ENCODE measurements at regions not wholly inside any gene's neighbourhood (a gene's known extent, or its start where the extent isn't known, plus 50 kb on each side); places are given as distances from the start of the nearest gene placed in this dataset.

GRCh38 chr6:168216117-168216516 lies 103.5 kb downstream of the DACT2 start:
- no peak for DNase-seq (ENCODE audit: low read depth in 6 of 9, low spot score in 9 of 9)
- Histone ChIP-seq H3K27me3 (ENCODE audit: control insufficient read depth in 2 of 2, insufficient read depth in 1 of 2, low read length in 1 of 2) (peaks cover 0 to 3% of the 10 kb centered on the region in 2 donors), H3K4me1 (ENCODE audit: control insufficient read depth in 2 of 2, insufficient read depth in 2 of 2, low read length in 2 of 2) (no peaks in the 10 kb centered on the region), H3K4me3 (ENCODE audit: low read length in 2 of 2) (no peak overlapping the region), H3K27ac (ENCODE audit: low read depth in 1 of 2, low read length in 1 of 2) (no peak overlapping the region), H3K36me3 (ENCODE audit: control insufficient read depth in 2 of 2, insufficient read depth in 2 of 2, low read length in 1 of 2) (no peaks in the 10 kb centered on the region), H3K9me3 (ENCODE audit: control insufficient read depth in 2 of 2, insufficient read depth in 1 of 2, low read length in 1 of 2) (no peaks in the 10 kb centered on the region)
- 56% methylated on average over 6 of the region's 6 CpGs for WGBS

- Histone ChIP-seq H3K9me3 (ENCODE audit: control insufficient read depth in 2 of 2, insufficient read depth in 1 of 2, low read length in 1 of 2) (no peaks in the 10 kb centered on the region), H3K36me3 (ENCODE audit: control insufficient read depth in 2 of 2, insufficient read depth in 2 of 2, low read length in 1 of 2) (no peaks in the 10 kb centered on the region), H3K27me3 (ENCODE audit: control insufficient read depth in 2 of 2, insufficient read depth in 1 of 2, low read length in 1 of 2) (peaks cover 0 to 3% of the 10 kb centered on the region in 2 donors), H3K4me1 (ENCODE audit: control insufficient read depth in 2 of 2, insufficient read depth in 2 of 2, low read length in 2 of 2) (no peaks in the 10 kb centered on the region), H3K27ac (ENCODE audit: low read depth in 1 of 2, low read length in 1 of 2) (no peak overlapping the region), H3K4me3 (ENCODE audit: low read length in 2 of 2) (no peak overlapping the region)
- no peak for DNase-seq (ENCODE audit: low read depth in 6 of 9, low spot score in 9 of 9)
- WGBS = 89% methylated on average over 23 of the region's 23 CpGs
Observed at GRCh38 chr6:168215121-168215808, 104.3 kb downstream of the DACT2 start.

GRCh38 chr6:168214586-168215104 lies 104.9 kb downstream of the DACT2 start:
- Histone ChIP-seq H3K36me3 (ENCODE audit: control insufficient read depth in 2 of 2, insufficient read depth in 2 of 2, low read length in 1 of 2) (no peaks in the 10 kb centered on the region), H3K27ac (ENCODE audit: low read depth in 1 of 2, low read length in 1 of 2) (no peak overlapping the region), H3K27me3 (ENCODE audit: control insufficient read depth in 2 of 2, insufficient read depth in 1 of 2, low read length in 1 of 2) (peaks cover 0 to 3% of the 10 kb centered on the region in 2 donors), H3K4me1 (ENCODE audit: control insufficient read depth in 2 of 2, insufficient read depth in 2 of 2, low read length in 2 of 2) (no peaks in the 10 kb centered on the region), H3K9me3 (ENCODE audit: control insufficient read depth in 2 of 2, insufficient read depth in 1 of 2, low read length in 1 of 2) (no peaks in the 10 kb centered on the region), H3K4me3 (ENCODE audit: low read length in 2 of 2) (no peak overlapping the region)
- WGBS = 88% methylated on average over 17 of the region's 17 CpGs
- DNase-seq (ENCODE audit: low read depth in 6 of 9, low spot score in 9 of 9) = no peak

- DNase-seq (ENCODE audit: low read depth in 6 of 9, low spot score in 9 of 9) = no peak
- Histone ChIP-seq H3K4me3 (ENCODE audit: low read length in 2 of 2) (no peak overlapping the region), H3K9me3 (ENCODE audit: control insufficient read depth in 2 of 2, insufficient read depth in 1 of 2, low read length in 1 of 2) (no peaks in the 10 kb centered on the region), H3K36me3 (ENCODE audit: control insufficient read depth in 2 of 2, insufficient read depth in 2 of 2, low read length in 1 of 2) (no peaks in the 10 kb centered on the region), H3K4me1 (ENCODE audit: control insufficient read depth in 2 of 2, insufficient read depth in 2 of 2, low read length in 2 of 2) (no peaks in the 10 kb centered on the region), H3K27me3 (ENCODE audit: control insufficient read depth in 2 of 2, insufficient read depth in 1 of 2, low read length in 1 of 2) (peaks cover 0 to 3% of the 10 kb centered on the region in 2 donors), H3K27ac (ENCODE audit: low read depth in 1 of 2, low read length in 1 of 2) (no peak overlapping the region)
- 94% methylated on average over 16 of the region's 16 CpGs for WGBS
Observed at GRCh38 chr6:168213121-168213524, 106.5 kb downstream of the DACT2 start.

GRCh38 chr6:168212362-168212761 lies 107.2 kb downstream of the DACT2 start:
- 96% methylated on average over 22 of the region's 22 CpGs for WGBS
- no peak for DNase-seq (ENCODE audit: low read depth in 6 of 9, low spot score in 9 of 9)
- no peak overlapping the region for H3K4me3 ChIP-seq (ENCODE audit: low read length in 2 of 2)
- H3K9me3 ChIP-seq (ENCODE audit: control insufficient read depth in 2 of 2, insufficient read depth in 1 of 2, low read length in 1 of 2) = no peaks in the 10 kb centered on the region
- no peak overlapping the region for H3K27ac ChIP-seq (ENCODE audit: low read depth in 1 of 2, low read length in 1 of 2)
- no peaks in the 10 kb centered on the region for H3K4me1 ChIP-seq (ENCODE audit: control insufficient read depth in 2 of 2, insufficient read depth in 2 of 2, low read length in 2 of 2)
- H3K36me3 ChIP-seq (ENCODE audit: control insufficient read depth in 2 of 2, insufficient read depth in 2 of 2, low read length in 1 of 2) = no peaks in the 10 kb centered on the region
- H3K27me3 ChIP-seq (ENCODE audit: control insufficient read depth in 2 of 2, insufficient read depth in 1 of 2, low read length in 1 of 2) = peaks cover 0 to 2% of the 10 kb centered on the region in 2 donors

- H3K4me3 ChIP-seq (ENCODE audit: low read length in 2 of 2) = no peak overlapping the region
- no peaks in the 10 kb centered on the region for H3K27me3 ChIP-seq (ENCODE audit: control insufficient read depth in 2 of 2, insufficient read depth in 1 of 2, low read length in 1 of 2)
- H3K27ac ChIP-seq (ENCODE audit: low read depth in 1 of 2, low read length in 1 of 2) = no peak overlapping the region
- H3K9me3 ChIP-seq (ENCODE audit: control insufficient read depth in 2 of 2, insufficient read depth in 1 of 2, low read length in 1 of 2) = no peaks in the 10 kb centered on the region
- no peaks in the 10 kb centered on the region for H3K4me1 ChIP-seq (ENCODE audit: control insufficient read depth in 2 of 2, insufficient read depth in 2 of 2, low read length in 2 of 2)
- no peaks in the 10 kb centered on the region for H3K36me3 ChIP-seq (ENCODE audit: control insufficient read depth in 2 of 2, insufficient read depth in 2 of 2, low read length in 1 of 2)
- 94% methylated on average over 7 of the region's 7 CpGs for WGBS
- no peak for DNase-seq (ENCODE audit: low read depth in 6 of 9, low spot score in 9 of 9)
Observed at GRCh38 chr6:168211681-168212080, 107.9 kb downstream of the DACT2 start.

- no peaks in the 10 kb centered on the region for H3K4me1 ChIP-seq (ENCODE audit: control insufficient read depth in 2 of 2, insufficient read depth in 2 of 2, low read length in 2 of 2)
- H3K27me3 ChIP-seq (ENCODE audit: control insufficient read depth in 2 of 2, insufficient read depth in 1 of 2, low read length in 1 of 2) = no peaks in the 10 kb centered on the region
- H3K36me3 ChIP-seq (ENCODE audit: control insufficient read depth in 2 of 2, insufficient read depth in 2 of 2, low read length in 1 of 2) = no peaks in the 10 kb centered on the region
- 88% methylated on average over 16 of the region's 16 CpGs for WGBS
- H3K9me3 ChIP-seq (ENCODE audit: control insufficient read depth in 2 of 2, insufficient read depth in 1 of 2, low read length in 1 of 2) = no peaks in the 10 kb centered on the region
- no peak overlapping the region for H3K4me3 ChIP-seq (ENCODE audit: low read length in 2 of 2)
- no peak for DNase-seq (ENCODE audit: low read depth in 6 of 9, low spot score in 9 of 9)
- H3K27ac ChIP-seq (ENCODE audit: low read depth in 1 of 2, low read length in 1 of 2) = no peak overlapping the region
Observed at GRCh38 chr6:168210239-168211105, 109.1 kb downstream of the DACT2 start.

- Histone ChIP-seq H3K27me3 (ENCODE audit: control insufficient read depth in 2 of 2, insufficient read depth in 1 of 2, low read length in 1 of 2) (no peaks in the 10 kb centered on the region), H3K9me3 (ENCODE audit: control insufficient read depth in 2 of 2, insufficient read depth in 1 of 2, low read length in 1 of 2) (no peaks in the 10 kb centered on the region), H3K36me3 (ENCODE audit: control insufficient read depth in 2 of 2, insufficient read depth in 2 of 2, low read length in 1 of 2) (no peaks in the 10 kb centered on the region), H3K4me1 (ENCODE audit: control insufficient read depth in 2 of 2, insufficient read depth in 2 of 2, low read length in 2 of 2) (no peaks in the 10 kb centered on the region), H3K27ac (ENCODE audit: low read depth in 1 of 2, low read length in 1 of 2) (no peak overlapping the region), H3K4me3 (ENCODE audit: low read length in 2 of 2) (no peak overlapping the region)
- DNase-seq (ENCODE audit: low read depth in 6 of 9, low spot score in 9 of 9) = no peak
- WGBS = 83% methylated on average over 10 of the region's 10 CpGs
Observed at GRCh38 chr6:168209420-168209819, 110.2 kb downstream of the DACT2 start.

- WGBS = 78% methylated on average over 10 of the region's 10 CpGs
- no peak for DNase-seq (ENCODE audit: low read depth in 6 of 9, low spot score in 9 of 9)
Observed at GRCh38 chr6:168208854-168209253, 110.7 kb downstream of the DACT2 start.

More at GRCh38 chr6:168208854-168209253, 110.7 kb downstream of the DACT2 start:
- Histone ChIP-seq H3K27me3 (ENCODE audit: control insufficient read depth in 2 of 2, insufficient read depth in 1 of 2, low read length in 1 of 2) (no peaks in the 10 kb centered on the region), H3K4me1 (ENCODE audit: control insufficient read depth in 2 of 2, insufficient read depth in 2 of 2, low read length in 2 of 2) (no peaks in the 10 kb centered on the region), H3K36me3 (ENCODE audit: control insufficient read depth in 2 of 2, insufficient read depth in 2 of 2, low read length in 1 of 2) (no peaks in the 10 kb centered on the region), H3K27ac (ENCODE audit: low read depth in 1 of 2, low read length in 1 of 2) (no peak overlapping the region), H3K4me3 (ENCODE audit: low read length in 2 of 2) (no peak overlapping the region), H3K9me3 (ENCODE audit: control insufficient read depth in 2 of 2, insufficient read depth in 1 of 2, low read length in 1 of 2) (no peaks in the 10 kb centered on the region)
